HepG2 (cell line): ENCODE measurements at regions not wholly inside any gene's neighbourhood (a gene's known extent, or its start where the extent isn't known, plus 50 kb on each side); places are given as distances from the start of the nearest gene placed in this dataset.
A peak's percentile ranks its signal among the peaks of the same experiment; 100 is the strongest.

ENCODE experiments used
- ATAC-seq: fragments of 200-7000 bp; cut with Tn5 transposase; 3 replicates; pipeline ENCODE4 v1.9.1; 2020; ENCODE audit warnings: mild to moderate bottlenecking, moderate library complexity
- BruUV-seq: library from RNA; stranded (reverse); fragments of 400-500 nt; replicated peaks from 2 replicates; lab custom pipeline; 2021; lab: Mats Ljungman, UMichigan
- CTCF ChIA-PET: fragments of 300-600 bp; formaldehyde crosslinking; extraction: SDS; loops from one replicate; lab custom pipeline; 2021; ENCODE audit warnings: low total read pairs, inconsistent platforms, low intra/inter-chr PET ratio; lab: Yijun Ruan, JAX
- POLR2A ChIA-PET: fragments of 350-600 bp; sonication (Branson Sonifier 250); formaldehyde crosslinking; loops from one replicate; lab custom pipeline; 2020; ENCODE audit warnings: antibody characterized with exemption, inconsistent platforms; lab: Yijun Ruan, JAX
- DNase-seq: peaks from one replicate; pipeline ENCODE4 v3.0.0-alpha.2; 2015; ENCODE audit warnings: low spot score
- FAIRE-seq: peaks from 3 replicates; lab custom pipeline; 2011; peaks lifted over from hg19 to GRCh38; lab: Jason Lieb, UNC
- H2AFZ ChIP-seq: one replicate; pipeline ENCODE4 v1.6.1; 2011; ENCODE audit warnings: low read length, inconsistent platforms
- H3K27ac ChIP-seq: fragments of 300-600 bp; 3 replicates; pipeline ENCODE4 v1.8.0; 2011; ENCODE audit warnings: mixed run types, mild to moderate bottlenecking, mixed read lengths, low read length, inconsistent platforms; ENCODE audit not compliant: insufficient read depth; ENCODE audit errors: extremely low read length
- H3K27me3 ChIP-seq, 2 experiments: fragments of 200-600 bp in 1 of 2; 2 replicates in 1 of 2; 3 replicates in 1 of 2; pipeline versions ENCODE4 v1.6.0 to v1.8.0; 2011; ENCODE audit warnings: low read length in 2 of 2, mild to moderate bottlenecking in 2 of 2, moderate library complexity in 2 of 2, inconsistent platforms in 1 of 2; ENCODE audit not compliant: insufficient read depth in 2 of 2, control insufficient read depth in 1 of 2
- H3K36me3 ChIP-seq, 2 experiments: fragments of 200-600 bp in 1 of 2; replicated peaks in 1 of 2; 2 replicates in 1 of 2; 3 replicates in 1 of 2; pipeline versions ENCODE4 v1.5.1 to v1.8.0; 2011; ENCODE audit warnings: low read length in 2 of 2, inconsistent platforms in 1 of 2; ENCODE audit not compliant: insufficient read depth in 2 of 2, control insufficient read depth in 1 of 2
- H3K4me1 ChIP-seq: 2 replicates; pipeline ENCODE4 v1.5.1; 2012; ENCODE audit warnings: low read length, inconsistent platforms; ENCODE audit not compliant: insufficient read depth
- H3K4me2 ChIP-seq: 2 replicates; pipeline ENCODE4 v1.6.0; 2011; ENCODE audit warnings: low read depth, low read length, inconsistent platforms
- H3K4me3 ChIP-seq, 3 experiments: fragments of 200-600 bp in 1 of 3; sonication (generic), shearing (Covaris generic) in 1 of 3; replicated peaks in 1 of 3; 2 replicates each; pipeline ENCODE4 v1.5.1; 2011 to 2016; ENCODE audit warnings: low read length in 3 of 3, inconsistent platforms in 2 of 3, low read depth in 2 of 3, mild to moderate bottlenecking in 2 of 3, control low read depth in 1 of 3, mixed read lengths in 1 of 3; ENCODE audit not compliant: insufficient read depth in 1 of 3
- H3K79me2 ChIP-seq: one replicate; pipeline ENCODE4 v1.6.1; 2011; ENCODE audit warnings: low read length, inconsistent platforms; ENCODE audit not compliant: insufficient read depth
- H3K9ac ChIP-seq: 2 replicates; pipeline ENCODE4 v1.6.0; 2011; ENCODE audit warnings: mild to moderate bottlenecking, low read depth, low read length, inconsistent platforms; ENCODE audit not compliant: insufficient read depth
- H3K9me3 ChIP-seq: 2 replicates; pipeline ENCODE4 v1.5.1; 2012; ENCODE audit warnings: mild to moderate bottlenecking, low read length
- H4K20me1 ChIP-seq: 2 replicates; pipeline ENCODE4 v1.6.0; 2011; ENCODE audit warnings: inconsistent platforms, mild to moderate bottlenecking, low read length, moderate library complexity; ENCODE audit not compliant: insufficient read depth
- CC2D1A ChIP-seq: sonication (generic); formaldehyde crosslinking; IDR thresholded peaks from 2 replicates; pipeline ENCODE4 v1.8.1; 2023; ENCODE audit warnings: mild to moderate bottlenecking, missing genetic modification reagents
- MAZ ChIP-seq, 2 experiments: sonication (generic) in 1 of 2; formaldehyde crosslinking in 1 of 2; IDR thresholded peaks; 2 replicates each; pipeline versions ENCODE4 v1.5.0 to v1.6.1; 2012 to 2020; ENCODE audit warnings: low read depth in 2 of 2, mild to moderate bottlenecking in 2 of 2, borderline replicate concordance in 1 of 2, improper control_type of control experiment in 1 of 2, low read length in 1 of 2, missing genetic modification reagents in 1 of 2, moderate library complexity in 1 of 2
- SETDB1 ChIP-seq: sonication (generic); formaldehyde crosslinking; IDR thresholded peaks from 2 replicates; pipeline ENCODE4 v1.5.1; 2020; ENCODE audit warnings: missing genetic modification reagents, mild to moderate bottlenecking, borderline replicate concordance
- ZFP1 ChIP-seq: IDR thresholded peaks from 2 replicates; pipeline ENCODE4 v1.6.1; 2016
- ZNF484 ChIP-seq: sonication (generic); formaldehyde crosslinking; IDR thresholded peaks from 2 replicates; pipeline ENCODE4 v1.5.1; 2020; ENCODE audit warnings: mild to moderate bottlenecking, low read depth, missing genetic modification reagents, borderline replicate concordance
- ZNF788 ChIP-seq: sonication (generic); formaldehyde crosslinking; IDR thresholded peaks from 2 replicates; pipeline ENCODE4 v1.5.0; 2020; ENCODE audit warnings: mild to moderate bottlenecking, missing genetic modification reagents, borderline replicate concordance
- WGBS: methylation state at CpG from one replicate; pipeline ENCODE4 v1.1.6; 2017; ENCODE audit warnings: low lambda C conversion rate; 5-methylcytosine and 5-hydroxymethylcytosine counted together
- in situ Hi-C: cut with HindIII; loops from 2 replicates; pipeline ENCODE4 v1.10.0; 2017; ENCODE audit warnings: low pct_unique_long_range_greater_than_20kb; ENCODE audit not compliant: extremely low pct_ligation_motif_present
- intact Hi-C: fragments of 100-400 bp; cut with micrococcal nuclease; formaldehyde crosslinking; loops from one replicate; pipeline ENCODE4 v1.10.0; 2022; ENCODE audit not compliant: unreplicated experiment

- BruUV-seq, result no TSS peak
- no peak for ATAC-seq
- Histone ChIP-seq H3K79me2 (no peaks in the 10 kb centered on the region), H3K9me3 (peaks cover 33% of the 10 kb centered on the region), H3K27me3 (no peaks in the 10 kb centered on the region), H3K4me1 (no peaks in the 10 kb centered on the region), H2AFZ (no peak overlapping the region), H3K36me3 (no peaks in the 10 kb centered on the region), H3K4me3 (no peak overlapping the region), H4K20me1 (no peaks in the 10 kb centered on the region), H3K9ac (no peak overlapping the region), H3K4me2 (no peak overlapping the region), H3K27ac (no peak overlapping the region)
- 0% methylated on average over 2 of the region's 3 CpGs for WGBS
- in situ Hi-C loops (no loop called here), intact Hi-C loops (no loop called here)
- POLR2A ChIA-PET, result no interaction called here
- CTCF ChIA-PET, result no interaction called here
- no peak for FAIRE-seq
- DNase-seq, result no peak
- TF ChIP-seq ZFP1 (CRISPR knock-in tag) (no peak), ZNF788 (no peak), SETDB1 (CRISPR knock-in tag) (peak; percentile 74; the same call in 1 of the 2 replicates)
Observed at GRCh38 chr17:5809580-5810188, 225.4 kb upstream of the NLRP1 start.

DNA sequence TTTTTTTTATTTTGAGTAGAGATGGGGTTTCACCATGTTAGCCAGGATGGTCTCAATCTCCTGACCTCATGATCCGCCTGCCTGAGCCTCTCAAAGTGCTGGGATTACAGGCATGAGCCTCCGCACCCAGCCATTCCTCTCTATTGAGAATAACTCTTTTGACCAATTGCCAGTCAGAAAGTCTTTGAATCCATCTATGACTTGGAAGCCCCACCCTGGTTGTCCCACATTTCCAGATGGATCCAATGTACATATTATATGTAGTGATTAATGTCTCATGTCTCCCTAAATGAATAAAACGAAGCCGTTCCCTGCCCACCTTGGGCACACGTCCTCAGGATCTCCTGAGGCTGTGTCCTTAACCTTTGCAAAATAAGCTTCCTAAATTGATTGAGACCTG lies 228.3 kb upstream of the NLRP1 start:
- ChIA-PET CTCF (no interaction called here), POLR2A (no interaction called here)
- H4K20me1 ChIP-seq, result no peaks in the 10 kb centered on the region
- in situ Hi-C loops (no loop called here), intact Hi-C loops (no loop called here)
- no peaks in the 10 kb centered on the region for H3K27me3 ChIP-seq
- no TSS peak for BruUV-seq
- H2AFZ ChIP-seq, result no peak overlapping the region
- no peaks in the 10 kb centered on the region for H3K36me3 ChIP-seq
- no peaks in the 10 kb centered on the region for H3K79me2 ChIP-seq
- H3K9ac ChIP-seq, result no peak overlapping the region
- no peak overlapping the region for H3K27ac ChIP-seq
- FAIRE-seq (no peak), DNase-seq (no peak), ATAC-seq (no peak)
- no peak overlapping the region for H3K4me3 ChIP-seq
- H3K4me1 ChIP-seq, result peaks cover 7% of the 10 kb centered on the region; the same call in 1 of the 2 replicates
- peaks cover 33% of the 10 kb centered on the region for H3K9me3 ChIP-seq
- TF ChIP-seq CC2D1A (CRISPR knock-in tag), result no peak
- no peak for TF ChIP-seq MAZ (IDR thresholded peaks at IDR 0.05; ENCODE audit: borderline replicate concordance, low read depth, low read length)
- TF ChIP-seq MAZ (CRISPR knock-in tag; IDR thresholded peaks at IDR 0.05; ENCODE audit: low read depth), result no peak
- TF ChIP-seq ZNF484, result no peak
- H3K4me2 ChIP-seq, result no peak overlapping the region
- 68% methylated on average over 5 of the region's 5 CpGs for WGBS
